ENCODE measurements at regions not wholly inside any gene's neighbourhood (a gene's known extent, or its start where the extent isn't known, plus 50 kb on each side); places are given as distances from the start of the nearest gene placed in this dataset.

GRCh38 chr1:189351960-189352359 lies 1125.7 kb downstream of the BRINP3 start:
- H3K9me3 Mint-ChIP-seq, result no peaks in the 10 kb centered on the region
- Histone ChIP-seq H3K4me3 (ENCODE audit: low read length) (no peak overlapping the region), H3K27me3 (ENCODE audit: control insufficient read depth in 1 of 2, insufficient read depth in 2 of 2, low read length in 2 of 2) (no peaks in the 10 kb centered on the region), H3K9me3 (ENCODE audit: control insufficient read depth in 1 of 2, insufficient read depth in 1 of 2, low read length in 2 of 2) (peaks cover 0 to 6% of the 10 kb centered on the region in 2 experiments), H3K36me3 (ENCODE audit: insufficient read depth, low read length) (no peaks in the 10 kb centered on the region), H3K4me1 (ENCODE audit: insufficient read depth, low read length) (no peaks in the 10 kb centered on the region), H3K27ac (ENCODE audit: low read depth in 1 of 2, low read length in 2 of 2) (no peak overlapping the region)
- no peaks in the 10 kb centered on the region for H3K27me3 Mint-ChIP-seq
- ChIA-PET CTCF (no interaction called here), POLR2A (no interaction called here)
- no peak overlapping the region for H3K4me3 Mint-ChIP-seq
- ATAC-seq (ENCODE audit: poor library complexity) (no peak), DNase-seq (no peak)
- intact Hi-C loops (cut with DNase I, micrococcal nuclease), result no loop called here
- no peak overlapping the region for H3K27ac Mint-ChIP-seq
- no peak for TF ChIP-seq CTCF (IDR thresholded peaks at IDR 0.05)
- no peaks in the 10 kb centered on the region for H3K4me1 Mint-ChIP-seq (ENCODE audit: low read depth)
- no peaks in the 10 kb centered on the region for H3K36me3 Mint-ChIP-seq (ENCODE audit: low read depth)

GRCh38 chr1:189356206-189356605 lies 1121.5 kb downstream of the BRINP3 start:
- H3K4me3 ChIP-seq (ENCODE audit: low read length), result no peak overlapping the region
- ATAC-seq (ENCODE audit: poor library complexity) (no peak), DNase-seq (no peak)
- H3K9me3 Mint-ChIP-seq, result peaks cover 2% of the 10 kb centered on the region
- H3K4me3 Mint-ChIP-seq, result no peak overlapping the region
- TF ChIP-seq CTCF (IDR thresholded peaks at IDR 0.05), result no peak
- H3K36me3 ChIP-seq (ENCODE audit: insufficient read depth, low read length), result no peaks in the 10 kb centered on the region
- H3K4me1 Mint-ChIP-seq (ENCODE audit: low read depth), result no peaks in the 10 kb centered on the region
- CTCF ChIA-PET, result no interaction called here
- intact Hi-C loops (cut with DNase I, micrococcal nuclease), result no loop called here
- H3K27ac Mint-ChIP-seq, result no peak overlapping the region
- H3K9me3 ChIP-seq (ENCODE audit: control insufficient read depth in 1 of 2, insufficient read depth in 1 of 2, low read length in 2 of 2), result peaks cover 0 to 6% of the 10 kb centered on the region in 2 experiments
- H3K27me3 Mint-ChIP-seq, result no peaks in the 10 kb centered on the region
- no peaks in the 10 kb centered on the region for H3K36me3 Mint-ChIP-seq (ENCODE audit: low read depth)
- no peak overlapping the region for H3K27ac ChIP-seq (ENCODE audit: low read depth in 1 of 2, low read length in 2 of 2)
- no peaks in the 10 kb centered on the region for H3K27me3 ChIP-seq (ENCODE audit: control insufficient read depth in 1 of 2, insufficient read depth in 2 of 2, low read length in 2 of 2)
- no peaks in the 10 kb centered on the region for H3K4me1 ChIP-seq (ENCODE audit: insufficient read depth, low read length)
- POLR2A ChIA-PET, result no interaction called here

GRCh38 chr1:189357317-189357716 lies 1120.3 kb downstream of the BRINP3 start:
- H3K4me1 Mint-ChIP-seq (ENCODE audit: low read depth), result no peaks in the 10 kb centered on the region
- peaks cover 4% of the 10 kb centered on the region for H3K9me3 Mint-ChIP-seq
- Histone ChIP-seq H3K27me3 (ENCODE audit: control insufficient read depth in 1 of 2, insufficient read depth in 2 of 2, low read length in 2 of 2) (no peaks in the 10 kb centered on the region), H3K27ac (ENCODE audit: low read depth in 1 of 2, low read length in 2 of 2) (no peak overlapping the region), H3K4me3 (ENCODE audit: low read length) (no peak overlapping the region), H3K4me1 (ENCODE audit: insufficient read depth, low read length) (no peaks in the 10 kb centered on the region), H3K36me3 (ENCODE audit: insufficient read depth, low read length) (no peaks in the 10 kb centered on the region), H3K9me3 (ENCODE audit: control insufficient read depth in 1 of 2, insufficient read depth in 1 of 2, low read length in 2 of 2) (peaks cover 0 to 6% of the 10 kb centered on the region in 2 experiments)
- no peak overlapping the region for H3K4me3 Mint-ChIP-seq
- DNase-seq (no peak), ATAC-seq (ENCODE audit: poor library complexity) (no peak)
- ChIA-PET POLR2A (no interaction called here), CTCF (no interaction called here)
- no peaks in the 10 kb centered on the region for H3K36me3 Mint-ChIP-seq (ENCODE audit: low read depth)
- TF ChIP-seq CTCF (IDR thresholded peaks at IDR 0.05), result no peak
- H3K27me3 Mint-ChIP-seq, result no peaks in the 10 kb centered on the region
- intact Hi-C loops (cut with DNase I, micrococcal nuclease), result no loop called here
- H3K27ac Mint-ChIP-seq, result no peak overlapping the region
